ENCODE measurements at regions not wholly inside any gene's neighbourhood (a gene's known extent, or its start where the extent isn't known, plus 50 kb on each side); places are given as distances from the start of the nearest gene placed in this dataset.

DNA sequence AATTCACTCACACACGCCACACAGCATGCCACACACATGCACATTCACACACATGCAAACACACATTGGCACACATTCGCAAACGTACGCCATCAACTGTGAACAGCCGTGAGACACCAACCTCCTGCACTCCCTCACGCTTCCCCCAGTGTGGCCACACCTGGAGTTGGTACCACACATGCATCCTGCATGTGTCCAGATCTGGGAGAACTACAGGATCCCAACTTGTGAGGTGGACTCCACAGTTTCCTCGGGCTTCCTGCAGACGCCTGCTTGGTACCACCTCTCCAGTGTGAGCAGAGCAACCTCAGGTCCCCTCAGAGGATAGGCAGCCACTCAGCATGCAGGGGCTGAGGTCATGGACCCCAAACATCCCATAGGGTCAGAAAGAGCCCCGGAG lies 239.0 kb downstream of the EIPR1 start:
- intact Hi-C loops (cut with DNase I): no loop called here
- Histone ChIP-seq H3K9me3 (no peaks in the 10 kb centered on the region), H3K4me1 (peaks cover 0 to 6% of the 10 kb centered on the region in 2 donors), H3K4me3 (replicated peaks in 1 of 3) (no peak overlapping the region), H3K36me3 (no peaks in the 10 kb centered on the region), H3K27me3 (no peaks in the 10 kb centered on the region), H3K27ac (no peak overlapping the region)
- TF ChIP-seq, protein P1, sequence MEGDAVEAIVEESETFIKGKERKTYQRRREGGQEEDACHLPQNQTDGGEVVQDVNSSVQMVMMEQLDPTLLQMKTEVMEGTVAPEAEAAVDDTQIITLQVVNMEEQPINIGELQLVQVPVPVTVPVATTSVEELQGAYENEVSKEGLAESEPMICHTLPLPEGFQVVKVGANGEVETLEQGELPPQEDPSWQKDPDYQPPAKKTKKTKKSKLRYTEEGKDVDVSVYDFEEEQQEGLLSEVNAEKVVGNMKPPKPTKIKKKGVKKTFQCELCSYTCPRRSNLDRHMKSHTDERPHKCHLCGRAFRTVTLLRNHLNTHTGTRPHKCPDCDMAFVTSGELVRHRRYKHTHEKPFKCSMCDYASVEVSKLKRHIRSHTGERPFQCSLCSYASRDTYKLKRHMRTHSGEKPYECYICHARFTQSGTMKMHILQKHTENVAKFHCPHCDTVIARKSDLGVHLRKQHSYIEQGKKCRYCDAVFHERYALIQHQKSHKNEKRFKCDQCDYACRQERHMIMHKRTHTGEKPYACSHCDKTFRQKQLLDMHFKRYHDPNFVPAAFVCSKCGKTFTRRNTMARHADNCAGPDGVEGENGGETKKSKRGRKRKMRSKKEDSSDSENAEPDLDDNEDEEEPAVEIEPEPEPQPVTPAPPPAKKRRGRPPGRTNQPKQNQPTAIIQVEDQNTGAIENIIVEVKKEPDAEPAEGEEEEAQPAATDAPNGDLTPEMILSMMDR (IDR thresholded peaks at IDR 0.05): no peak
- no peak for TF ChIP-seq POLR2A (IDR thresholded peaks at IDR 0.05)
- WGBS, 2 donors: 84 to 94% methylated on average over 9 of the region's 9 CpGs
- no peak for DNase-seq

DNA sequence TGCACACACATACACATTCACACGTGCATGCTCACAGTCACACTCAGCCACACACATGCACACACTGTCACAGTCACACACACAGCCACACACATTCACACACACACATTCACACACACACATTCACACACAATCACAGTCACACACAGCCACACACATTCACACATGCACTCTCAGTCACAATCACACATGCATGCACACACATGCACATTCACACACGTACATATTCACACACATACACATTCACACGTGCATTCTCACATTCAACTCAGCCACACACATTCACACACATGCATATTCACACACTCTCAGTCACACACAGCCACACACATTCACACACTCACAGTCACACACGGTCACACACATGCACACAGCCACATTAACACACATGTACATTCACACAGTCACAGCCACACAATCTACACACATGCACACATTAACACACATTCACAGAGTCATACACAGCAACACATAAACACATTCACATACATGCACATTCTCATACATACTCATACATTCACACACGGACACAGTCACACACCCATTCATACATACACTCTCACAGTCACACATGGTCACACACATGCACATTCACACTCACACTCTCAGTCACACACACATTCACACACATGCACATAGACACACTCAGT lies 239.8 kb downstream of the EIPR1 start:
- no peak for TF ChIP-seq POLR2A (IDR thresholded peaks at IDR 0.05)
- TF ChIP-seq, protein P1 (IDR thresholded peaks at IDR 0.05): no peak
- Histone ChIP-seq H3K9me3 (no peaks in the 10 kb centered on the region), H3K27me3 (no peaks in the 10 kb centered on the region), H3K4me3 (replicated peaks in 1 of 3) (no peak overlapping the region), H3K27ac (no peak overlapping the region), H3K36me3 (no peaks in the 10 kb centered on the region), H3K4me1 (no peaks in the 10 kb centered on the region)
- DNase-seq: no peak
- WGBS, 2 donors: 90 to 92% methylated on average over 5 of the region's 5 CpGs
- intact Hi-C loops (cut with DNase I): no loop called here

DNA sequence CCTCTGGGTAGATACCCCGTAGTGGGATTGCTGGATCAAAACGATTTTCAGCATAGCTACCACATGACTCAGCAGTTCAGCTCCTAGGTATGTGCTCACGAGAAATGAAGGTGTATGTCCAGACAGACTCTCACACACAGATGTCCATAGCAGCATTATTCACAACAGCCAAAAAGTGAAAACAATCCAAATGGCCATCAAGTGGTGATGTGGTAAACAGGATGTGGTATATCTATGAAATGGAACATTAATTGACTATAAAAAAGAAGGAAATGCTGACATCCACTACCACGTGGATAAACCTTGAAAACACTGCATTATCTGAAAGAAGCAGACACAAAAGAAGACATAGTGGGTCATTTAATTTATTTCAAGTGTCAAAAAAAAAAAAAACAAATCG lies 241.9 kb downstream of the EIPR1 start:
- Histone ChIP-seq H3K4me1 (no peaks in the 10 kb centered on the region), H3K4me3 (replicated peaks in 1 of 3) (no peak overlapping the region), H3K9me3 (no peaks in the 10 kb centered on the region), H3K36me3 (no peaks in the 10 kb centered on the region), H3K27ac (no peak overlapping the region), H3K27me3 (no peaks in the 10 kb centered on the region)
- 92 to 93% methylated on average over 5 of the region's 5 CpGs for WGBS, 2 donors
- TF ChIP-seq, protein P1 (IDR thresholded peaks at IDR 0.05): no peak
- TF ChIP-seq POLR2A (IDR thresholded peaks at IDR 0.05): no peak
- intact Hi-C loops (cut with DNase I): no loop called here
- DNase-seq: no peak

- DNase-seq: no peak
- H3K36me3 ChIP-seq: no peaks in the 10 kb centered on the region
- TF ChIP-seq, protein P1 (IDR thresholded peaks at IDR 0.05): no peak
- no peak for TF ChIP-seq POLR2A (IDR thresholded peaks at IDR 0.05)
- no peaks in the 10 kb centered on the region for H3K4me1 ChIP-seq
- H3K4me3 ChIP-seq (replicated peaks in 1 of 3): no peak overlapping the region
- WGBS, 2 donors: 93 to 95% methylated on average over 13 to 14 of the region's 14 CpGs
- H3K27me3 ChIP-seq: no peaks in the 10 kb centered on the region
- H3K9me3 ChIP-seq: no peaks in the 10 kb centered on the region
- intact Hi-C loops (cut with DNase I): no loop called here
- no peak overlapping the region for H3K27ac ChIP-seq
These were observed 243.5 kb downstream of the EIPR1 start for GRCh38 chr2:3134026-3134571.

GRCh38 chr2:3132966-3133365 lies 244.7 kb downstream of the EIPR1 start:
- intact Hi-C loops (cut with DNase I): no loop called here
- Histone ChIP-seq H3K36me3 (no peaks in the 10 kb centered on the region), H3K27me3 (no peaks in the 10 kb centered on the region), H3K4me3 (replicated peaks in 1 of 3) (no peak overlapping the region), H3K27ac (no peak overlapping the region), H3K4me1 (no peaks in the 10 kb centered on the region), H3K9me3 (no peaks in the 10 kb centered on the region)
- TF ChIP-seq, protein P1 (IDR thresholded peaks at IDR 0.05): no peak
- TF ChIP-seq POLR2A (IDR thresholded peaks at IDR 0.05): no peak
- DNase-seq: no peak
- WGBS, 2 donors: 86 to 91% methylated on average over 11 of the region's 11 CpGs

Measured in thyroid gland (tissue), 4 donors.